GM12801 (cell line): ENCODE measurements at regions not wholly inside any gene's neighbourhood (a gene's known extent, or its start where the extent isn't known, plus 50 kb on each side); places are given as distances from the start of the nearest gene placed in this dataset.

Experiments
- TF ChIP-seq, protein P1 (sequence below): IDR thresholded peaks from one replicate; pipeline ENCODE4 v1.5.1; 2011; ENCODE audit warnings: control low read depth; ENCODE audit not compliant: insufficient read length; ENCODE audit errors: extremely low read depth

DNA sequence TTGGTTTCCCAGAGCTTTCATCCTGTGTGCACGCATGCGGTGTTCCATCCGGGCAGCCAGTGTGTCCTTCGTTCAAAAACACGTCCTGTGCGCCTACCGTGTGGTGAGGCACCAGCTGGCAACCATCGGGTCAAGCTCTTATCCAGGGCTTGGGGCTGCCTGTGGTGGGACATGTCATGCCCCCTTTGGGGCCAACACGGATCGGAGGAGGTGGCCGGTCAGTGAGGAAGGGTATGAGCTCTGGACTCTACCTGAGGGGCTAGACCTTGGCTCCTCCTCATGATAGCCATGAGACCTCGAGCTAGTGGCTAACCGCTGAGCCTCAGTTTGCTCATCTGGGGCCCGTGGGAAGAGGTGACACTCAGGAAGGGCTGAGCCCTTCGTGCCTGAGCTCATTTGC lies 158.5 kb upstream of the PMEPA1 start:
- TF ChIP-seq, protein P1, sequence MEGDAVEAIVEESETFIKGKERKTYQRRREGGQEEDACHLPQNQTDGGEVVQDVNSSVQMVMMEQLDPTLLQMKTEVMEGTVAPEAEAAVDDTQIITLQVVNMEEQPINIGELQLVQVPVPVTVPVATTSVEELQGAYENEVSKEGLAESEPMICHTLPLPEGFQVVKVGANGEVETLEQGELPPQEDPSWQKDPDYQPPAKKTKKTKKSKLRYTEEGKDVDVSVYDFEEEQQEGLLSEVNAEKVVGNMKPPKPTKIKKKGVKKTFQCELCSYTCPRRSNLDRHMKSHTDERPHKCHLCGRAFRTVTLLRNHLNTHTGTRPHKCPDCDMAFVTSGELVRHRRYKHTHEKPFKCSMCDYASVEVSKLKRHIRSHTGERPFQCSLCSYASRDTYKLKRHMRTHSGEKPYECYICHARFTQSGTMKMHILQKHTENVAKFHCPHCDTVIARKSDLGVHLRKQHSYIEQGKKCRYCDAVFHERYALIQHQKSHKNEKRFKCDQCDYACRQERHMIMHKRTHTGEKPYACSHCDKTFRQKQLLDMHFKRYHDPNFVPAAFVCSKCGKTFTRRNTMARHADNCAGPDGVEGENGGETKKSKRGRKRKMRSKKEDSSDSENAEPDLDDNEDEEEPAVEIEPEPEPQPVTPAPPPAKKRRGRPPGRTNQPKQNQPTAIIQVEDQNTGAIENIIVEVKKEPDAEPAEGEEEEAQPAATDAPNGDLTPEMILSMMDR, result no peak

DNA sequence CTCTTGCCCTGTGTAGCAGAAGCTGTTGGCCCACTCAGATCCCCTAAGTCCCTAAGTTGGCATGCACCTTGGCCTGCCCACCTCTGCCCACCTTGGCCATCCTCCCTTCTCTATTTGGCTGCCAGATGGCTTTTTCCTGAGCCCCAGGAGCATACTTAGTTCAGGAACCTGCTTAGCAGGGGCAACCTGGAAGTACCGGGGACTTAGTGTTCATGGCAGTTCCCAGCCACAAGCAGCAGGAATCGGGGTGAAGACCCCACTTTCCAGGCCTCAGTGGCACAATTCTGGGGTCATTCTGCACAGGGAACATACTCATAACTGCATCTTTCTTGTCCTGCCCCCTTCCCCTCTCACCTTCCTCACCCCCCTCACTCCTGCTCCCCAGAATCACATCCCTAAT lies 158.0 kb upstream of the PMEPA1 start:
- TF ChIP-seq, protein P1, result no peak

DNA sequence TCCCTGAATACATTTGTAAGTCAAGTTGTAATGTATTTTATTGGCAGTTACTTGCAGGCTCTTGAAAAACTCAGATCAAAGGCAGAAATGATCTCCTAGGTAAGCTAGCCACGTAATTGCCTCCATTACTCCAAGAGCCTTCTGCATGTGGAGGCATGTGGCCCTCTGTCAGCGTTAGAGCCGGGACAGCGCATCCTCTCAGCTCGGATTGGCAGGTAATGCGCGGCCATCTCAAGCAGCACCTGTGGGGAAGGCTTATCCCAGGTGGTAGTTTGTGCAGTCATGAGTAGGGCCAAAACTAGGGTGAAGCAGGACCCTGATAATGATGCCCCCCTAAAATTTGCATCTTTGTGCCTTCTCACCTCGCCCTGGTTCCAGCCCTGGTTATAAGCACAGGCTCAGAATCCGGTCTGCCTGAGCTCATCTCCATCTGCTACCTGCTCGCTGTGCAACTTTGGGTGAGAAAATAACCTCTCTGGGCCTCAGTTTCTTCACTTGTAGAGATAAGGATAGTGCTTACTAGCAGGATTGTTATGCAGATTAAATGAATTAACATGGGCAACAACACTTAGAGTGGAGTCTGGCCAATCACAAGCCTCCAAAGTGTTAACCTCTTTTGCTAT lies 157.5 kb upstream of the PMEPA1 start:
- TF ChIP-seq, protein P1, result no peak

DNA sequence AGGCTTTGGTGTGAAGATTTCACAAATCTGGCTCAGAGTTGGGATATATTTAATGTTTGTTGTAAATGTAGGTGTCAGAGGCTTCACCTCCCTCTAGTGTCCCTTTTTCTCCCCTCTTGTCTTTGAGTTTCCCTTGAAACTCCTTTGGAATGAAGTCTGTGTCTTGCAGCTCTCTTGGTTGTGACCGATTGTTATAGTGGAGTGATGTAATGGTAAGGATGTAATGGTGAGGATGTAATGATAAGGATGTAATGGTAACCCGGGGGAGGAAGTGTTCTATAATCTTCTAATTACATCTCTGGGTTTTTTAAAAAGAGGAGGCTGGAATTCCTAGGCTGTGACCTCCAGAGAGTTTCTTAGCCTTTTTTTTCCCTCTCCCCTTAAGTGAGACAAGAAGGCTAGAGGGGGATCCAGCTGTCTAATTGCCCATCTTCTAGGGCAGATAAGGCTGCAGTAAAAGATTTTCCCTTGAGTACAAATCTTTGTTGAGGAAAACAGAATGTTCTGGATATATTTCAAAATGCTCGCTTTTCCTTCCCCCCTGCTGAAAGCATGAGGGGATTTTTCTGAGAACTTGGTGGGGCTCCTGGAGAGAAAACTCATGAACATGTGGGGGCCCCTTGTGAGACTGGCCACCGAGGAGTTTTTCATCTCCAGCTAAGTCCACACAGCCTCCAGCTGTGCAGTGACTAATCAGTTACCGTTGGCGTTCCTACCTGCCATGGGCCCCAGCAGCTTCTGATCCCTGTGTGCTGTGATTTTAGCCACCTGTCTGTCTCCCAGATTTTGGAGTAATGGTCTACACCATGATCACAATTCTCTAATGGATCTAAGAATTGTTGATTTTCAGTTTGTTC lies 156.7 kb upstream of the PMEPA1 start:
- TF ChIP-seq, protein P1, result no peak

DNA sequence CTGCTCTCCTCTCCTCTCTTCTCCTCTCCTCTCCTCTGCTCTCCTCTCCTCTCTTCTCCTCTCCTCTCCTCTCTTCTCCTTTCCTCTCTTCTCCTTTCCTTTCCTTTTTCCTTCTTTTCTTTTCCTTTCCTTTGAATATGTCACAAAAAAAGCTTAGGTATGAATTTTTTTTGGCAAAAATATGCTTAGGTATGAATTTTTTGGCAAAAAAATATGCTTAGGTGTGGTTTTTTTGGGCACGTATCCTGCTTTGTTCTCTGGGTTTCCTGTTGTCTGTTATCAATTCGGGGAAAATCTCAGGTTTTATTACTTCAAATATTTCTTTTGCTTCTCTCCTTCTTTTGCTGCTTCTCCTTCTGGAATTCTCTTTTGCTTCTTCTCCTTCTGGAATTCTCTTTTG lies 155.5 kb upstream of the PMEPA1 start:
- TF ChIP-seq, protein P1, result no peak

DNA sequence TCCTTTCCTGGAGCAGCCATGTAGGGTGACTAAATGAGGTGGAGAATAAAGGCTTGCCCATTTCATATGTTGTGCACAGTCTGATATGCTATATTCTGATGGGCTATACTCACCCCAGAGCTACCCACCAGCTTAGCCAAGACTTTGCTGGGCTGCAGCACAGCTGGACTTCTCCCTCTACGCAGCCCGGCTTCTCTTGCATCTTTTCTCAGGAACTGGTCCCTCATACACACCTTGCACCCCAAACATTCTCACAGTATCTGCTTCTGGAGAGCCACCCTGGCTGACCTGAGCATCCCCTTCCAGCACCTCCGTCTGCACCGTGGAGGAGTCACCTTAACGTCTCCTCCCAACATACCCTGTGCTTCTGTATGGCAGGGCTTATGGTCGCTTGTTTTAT lies 150.8 kb upstream of the PMEPA1 start:
- TF ChIP-seq, protein P1, result no peak

DNA sequence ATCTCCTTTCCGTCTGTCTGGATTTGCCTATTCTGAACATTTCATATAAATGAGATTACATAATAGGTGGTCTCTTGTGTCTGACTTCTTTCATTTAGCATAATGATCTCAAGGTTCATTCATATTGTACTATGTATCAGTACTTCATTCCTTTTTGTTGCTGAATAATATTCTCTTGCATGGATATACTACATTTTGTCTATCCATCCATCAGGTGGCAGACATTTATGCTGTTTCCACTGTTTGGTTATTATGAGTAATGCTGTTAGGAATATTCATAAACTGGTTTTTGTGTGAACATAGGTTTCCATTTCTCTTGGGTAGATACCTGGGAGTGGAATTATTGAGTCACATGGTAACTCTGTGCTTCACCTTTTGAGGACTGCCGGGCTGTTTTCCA lies 148.2 kb upstream of the PMEPA1 start:
- TF ChIP-seq, protein P1, result no peak
